ENCODE measurements at regions not wholly inside any gene's neighbourhood (a gene's known extent, or its start where the extent isn't known, plus 50 kb on each side); places are given as distances from the start of the nearest gene placed in this dataset.

GRCh38 chr4:174091130-174091529 lies 192.3 kb downstream of the FBXO8 start:
- Histone ChIP-seq H3K4me1 (ENCODE audit: control insufficient read depth in 2 of 2, insufficient read depth in 2 of 2, low read length in 2 of 2) (no peaks in the 10 kb centered on the region), H3K36me3 (ENCODE audit: control insufficient read depth in 2 of 2, insufficient read depth in 2 of 2, low read length in 1 of 2) (no peaks in the 10 kb centered on the region), H3K27ac (ENCODE audit: low read depth in 1 of 2, low read length in 1 of 2) (no peak overlapping the region), H3K27me3 (ENCODE audit: control insufficient read depth in 2 of 2, insufficient read depth in 1 of 2, low read length in 1 of 2) (no peaks in the 10 kb centered on the region), H3K4me3 (ENCODE audit: low read length in 2 of 2) (no peak overlapping the region), H3K9me3 (ENCODE audit: control insufficient read depth in 2 of 2, insufficient read depth in 1 of 2, low read length in 1 of 2) (no peaks in the 10 kb centered on the region)
- 97% methylated on average over 2 of the region's 2 CpGs for whole genome bisulfite sequencing
- DNase-seq (ENCODE audit: low read depth in 6 of 9, low spot score in 9 of 9) = no peak

- WGBS = 93% methylated on average over 4 of the region's 4 CpGs
- no peak for DNase-seq (ENCODE audit: low read depth in 6 of 9, low spot score in 9 of 9)
- Histone ChIP-seq H3K36me3 (ENCODE audit: control insufficient read depth in 2 of 2, insufficient read depth in 2 of 2, low read length in 1 of 2) (no peaks in the 10 kb centered on the region), H3K4me1 (ENCODE audit: control insufficient read depth in 2 of 2, insufficient read depth in 2 of 2, low read length in 2 of 2) (no peaks in the 10 kb centered on the region), H3K9me3 (ENCODE audit: control insufficient read depth in 2 of 2, insufficient read depth in 1 of 2, low read length in 1 of 2) (no peaks in the 10 kb centered on the region), H3K27me3 (ENCODE audit: control insufficient read depth in 2 of 2, insufficient read depth in 1 of 2, low read length in 1 of 2) (no peaks in the 10 kb centered on the region), H3K27ac (ENCODE audit: low read depth in 1 of 2, low read length in 1 of 2) (no peak overlapping the region), H3K4me3 (ENCODE audit: low read length in 2 of 2) (no peak overlapping the region)
Observed at GRCh38 chr4:174089711-174090110, 193.8 kb downstream of the FBXO8 start.

- no peaks in the 10 kb centered on the region for H3K36me3 ChIP-seq (ENCODE audit: control insufficient read depth in 2 of 2, insufficient read depth in 2 of 2, low read length in 1 of 2)
- H3K4me1 ChIP-seq (ENCODE audit: control insufficient read depth in 2 of 2, insufficient read depth in 2 of 2, low read length in 2 of 2) = no peaks in the 10 kb centered on the region
- no peak overlapping the region for H3K4me3 ChIP-seq (ENCODE audit: low read length in 2 of 2)
- no peaks in the 10 kb centered on the region for H3K9me3 ChIP-seq (ENCODE audit: control insufficient read depth in 2 of 2, insufficient read depth in 1 of 2, low read length in 1 of 2)
- no peak for DNase-seq (ENCODE audit: low read depth in 6 of 9, low spot score in 9 of 9)
- WGBS = 67% methylated on average over 3 of the region's 3 CpGs
- no peaks in the 10 kb centered on the region for H3K27me3 ChIP-seq (ENCODE audit: control insufficient read depth in 2 of 2, insufficient read depth in 1 of 2, low read length in 1 of 2)
- H3K27ac ChIP-seq (ENCODE audit: low read depth in 1 of 2, low read length in 1 of 2) = no peak overlapping the region
Observed at GRCh38 chr4:174088795-174089194, 194.7 kb downstream of the FBXO8 start.

- H3K4me1 ChIP-seq (ENCODE audit: control insufficient read depth in 2 of 2, insufficient read depth in 2 of 2, low read length in 2 of 2) = no peaks in the 10 kb centered on the region
- H3K27ac ChIP-seq (ENCODE audit: low read depth in 1 of 2, low read length in 1 of 2) = no peak overlapping the region
- no peaks in the 10 kb centered on the region for H3K9me3 ChIP-seq (ENCODE audit: control insufficient read depth in 2 of 2, insufficient read depth in 1 of 2, low read length in 1 of 2)
- H3K36me3 ChIP-seq (ENCODE audit: control insufficient read depth in 2 of 2, insufficient read depth in 2 of 2, low read length in 1 of 2) = no peaks in the 10 kb centered on the region
- no peak overlapping the region for H3K4me3 ChIP-seq (ENCODE audit: low read length in 2 of 2)
- no peaks in the 10 kb centered on the region for H3K27me3 ChIP-seq (ENCODE audit: control insufficient read depth in 2 of 2, insufficient read depth in 1 of 2, low read length in 1 of 2)
- 47% methylated on average over 14 of the region's 14 CpGs for WGBS
- DNase-seq (ENCODE audit: low read depth in 6 of 9, low spot score in 9 of 9) = no peak
Observed at GRCh38 chr4:174086829-174087799, 196.4 kb downstream of the FBXO8 start.

- no peaks in the 10 kb centered on the region for H3K27me3 ChIP-seq (ENCODE audit: control insufficient read depth in 2 of 2, insufficient read depth in 1 of 2, low read length in 1 of 2)
Observed at GRCh38 chr4:174084981-174085380, 198.5 kb downstream of the FBXO8 start.

GRCh38 chr4:174084542-174084941 lies 198.9 kb downstream of the FBXO8 start:
- WGBS = 0% methylated on average over 1 of the region's 1 CpG
- no peak for DNase-seq (ENCODE audit: low read depth in 6 of 9, low spot score in 9 of 9)
- no peaks in the 10 kb centered on the region for H3K27me3 ChIP-seq (ENCODE audit: control insufficient read depth in 2 of 2, insufficient read depth in 1 of 2, low read length in 1 of 2)
- no peaks in the 10 kb centered on the region for H3K4me1 ChIP-seq (ENCODE audit: control insufficient read depth in 2 of 2, insufficient read depth in 2 of 2, low read length in 2 of 2)
- no peaks in the 10 kb centered on the region for H3K36me3 ChIP-seq (ENCODE audit: control insufficient read depth in 2 of 2, insufficient read depth in 2 of 2, low read length in 1 of 2)
- no peak overlapping the region for H3K4me3 ChIP-seq (ENCODE audit: low read length in 2 of 2)
- no peaks in the 10 kb centered on the region for H3K9me3 ChIP-seq (ENCODE audit: control insufficient read depth in 2 of 2, insufficient read depth in 1 of 2, low read length in 1 of 2)
- no peak overlapping the region for H3K27ac ChIP-seq (ENCODE audit: low read depth in 1 of 2, low read length in 1 of 2)

More at GRCh38 chr4:174084981-174085380, 198.5 kb downstream of the FBXO8 start:
- WGBS = 94% methylated on average over 2 of the region's 2 CpGs
- Histone ChIP-seq H3K4me1 (ENCODE audit: control insufficient read depth in 2 of 2, insufficient read depth in 2 of 2, low read length in 2 of 2) (no peaks in the 10 kb centered on the region), H3K36me3 (ENCODE audit: control insufficient read depth in 2 of 2, insufficient read depth in 2 of 2, low read length in 1 of 2) (no peaks in the 10 kb centered on the region), H3K27ac (ENCODE audit: low read depth in 1 of 2, low read length in 1 of 2) (no peak overlapping the region), H3K4me3 (ENCODE audit: low read length in 2 of 2) (no peak overlapping the region), H3K9me3 (ENCODE audit: control insufficient read depth in 2 of 2, insufficient read depth in 1 of 2, low read length in 1 of 2) (no peaks in the 10 kb centered on the region)
- DNase-seq (ENCODE audit: low read depth in 6 of 9, low spot score in 9 of 9) = no peak

- no peaks in the 10 kb centered on the region for H3K9me3 ChIP-seq (ENCODE audit: control insufficient read depth in 2 of 2, insufficient read depth in 1 of 2, low read length in 1 of 2)
- H3K4me1 ChIP-seq (ENCODE audit: control insufficient read depth in 2 of 2, insufficient read depth in 2 of 2, low read length in 2 of 2) = no peaks in the 10 kb centered on the region
- no peaks in the 10 kb centered on the region for H3K36me3 ChIP-seq (ENCODE audit: control insufficient read depth in 2 of 2, insufficient read depth in 2 of 2, low read length in 1 of 2)
- H3K4me3 ChIP-seq (ENCODE audit: low read length in 2 of 2) = no peak overlapping the region
- no peak overlapping the region for H3K27ac ChIP-seq (ENCODE audit: low read depth in 1 of 2, low read length in 1 of 2)
- DNase-seq (ENCODE audit: low read depth in 6 of 9, low spot score in 9 of 9) = no peak
- H3K27me3 ChIP-seq (ENCODE audit: control insufficient read depth in 2 of 2, insufficient read depth in 1 of 2, low read length in 1 of 2) = no peaks in the 10 kb centered on the region
Observed at GRCh38 chr4:174080361-174080760, 203.1 kb downstream of the FBXO8 start.

- H3K4me1 ChIP-seq (ENCODE audit: control insufficient read depth in 2 of 2, insufficient read depth in 2 of 2, low read length in 2 of 2) = no peaks in the 10 kb centered on the region
- H3K27ac ChIP-seq (ENCODE audit: low read depth in 1 of 2, low read length in 1 of 2) = no peak overlapping the region
- peaks cover 0 to 3% of the 10 kb centered on the region in 2 donors for H3K9me3 ChIP-seq (ENCODE audit: control insufficient read depth in 2 of 2, insufficient read depth in 1 of 2, low read length in 1 of 2)
- H3K4me3 ChIP-seq (ENCODE audit: low read length in 2 of 2) = no peak overlapping the region
- no peak for DNase-seq (ENCODE audit: low read depth in 6 of 9, low spot score in 9 of 9)
- no peaks in the 10 kb centered on the region for H3K36me3 ChIP-seq (ENCODE audit: control insufficient read depth in 2 of 2, insufficient read depth in 2 of 2, low read length in 1 of 2)
- H3K27me3 ChIP-seq (ENCODE audit: control insufficient read depth in 2 of 2, insufficient read depth in 1 of 2, low read length in 1 of 2) = no peaks in the 10 kb centered on the region
Observed at GRCh38 chr4:174071595-174071994, 211.9 kb downstream of the FBXO8 start.

- H3K9me3 ChIP-seq (ENCODE audit: control insufficient read depth in 2 of 2, insufficient read depth in 1 of 2, low read length in 1 of 2) = peaks cover 0 to 3% of the 10 kb centered on the region in 2 donors
- H3K36me3 ChIP-seq (ENCODE audit: control insufficient read depth in 2 of 2, insufficient read depth in 2 of 2, low read length in 1 of 2) = no peaks in the 10 kb centered on the region
- H3K4me1 ChIP-seq (ENCODE audit: control insufficient read depth in 2 of 2, insufficient read depth in 2 of 2, low read length in 2 of 2) = no peaks in the 10 kb centered on the region
- 35% methylated on average over 2 of the region's 2 CpGs for WGBS
- no peak overlapping the region for H3K27ac ChIP-seq (ENCODE audit: low read depth in 1 of 2, low read length in 1 of 2)
- no peak overlapping the region for H3K4me3 ChIP-seq (ENCODE audit: low read length in 2 of 2)
- DNase-seq (ENCODE audit: low read depth in 6 of 9, low spot score in 9 of 9) = no peak
- H3K27me3 ChIP-seq (ENCODE audit: control insufficient read depth in 2 of 2, insufficient read depth in 1 of 2, low read length in 1 of 2) = no peaks in the 10 kb centered on the region
Observed at GRCh38 chr4:174069848-174070330, 213.6 kb downstream of the FBXO8 start.

Data from thymus (tissue), 11 donors.